ENCODE measurements at regions not wholly inside any gene's neighbourhood (a gene's known extent, or its start where the extent isn't known, plus 50 kb on each side); places are given as distances from the start of the nearest gene placed in this dataset.
A peak's percentile ranks its signal among the peaks of the same experiment; 100 is the strongest.

DNA sequence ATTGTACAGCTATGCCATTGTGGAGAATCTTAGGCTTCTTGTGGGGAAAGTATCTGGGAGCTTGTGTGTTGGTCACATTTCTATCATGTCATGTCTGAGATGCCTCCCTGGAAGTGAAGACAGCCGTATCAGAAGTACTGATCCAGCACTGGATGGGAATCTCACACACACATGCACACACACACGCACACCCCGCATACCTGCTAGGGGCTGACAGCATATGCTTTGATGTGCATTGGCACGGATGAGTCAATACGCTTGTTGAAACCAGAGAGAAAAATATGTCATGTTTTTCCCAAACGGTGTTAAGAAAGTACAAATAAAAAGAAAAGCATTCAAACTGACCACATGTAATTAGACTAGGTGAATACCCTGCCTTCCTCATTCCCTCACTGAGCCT, 260.8 kb downstream of the KTN1 start:
- TF ChIP-seq, protein P1, sequence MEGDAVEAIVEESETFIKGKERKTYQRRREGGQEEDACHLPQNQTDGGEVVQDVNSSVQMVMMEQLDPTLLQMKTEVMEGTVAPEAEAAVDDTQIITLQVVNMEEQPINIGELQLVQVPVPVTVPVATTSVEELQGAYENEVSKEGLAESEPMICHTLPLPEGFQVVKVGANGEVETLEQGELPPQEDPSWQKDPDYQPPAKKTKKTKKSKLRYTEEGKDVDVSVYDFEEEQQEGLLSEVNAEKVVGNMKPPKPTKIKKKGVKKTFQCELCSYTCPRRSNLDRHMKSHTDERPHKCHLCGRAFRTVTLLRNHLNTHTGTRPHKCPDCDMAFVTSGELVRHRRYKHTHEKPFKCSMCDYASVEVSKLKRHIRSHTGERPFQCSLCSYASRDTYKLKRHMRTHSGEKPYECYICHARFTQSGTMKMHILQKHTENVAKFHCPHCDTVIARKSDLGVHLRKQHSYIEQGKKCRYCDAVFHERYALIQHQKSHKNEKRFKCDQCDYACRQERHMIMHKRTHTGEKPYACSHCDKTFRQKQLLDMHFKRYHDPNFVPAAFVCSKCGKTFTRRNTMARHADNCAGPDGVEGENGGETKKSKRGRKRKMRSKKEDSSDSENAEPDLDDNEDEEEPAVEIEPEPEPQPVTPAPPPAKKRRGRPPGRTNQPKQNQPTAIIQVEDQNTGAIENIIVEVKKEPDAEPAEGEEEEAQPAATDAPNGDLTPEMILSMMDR (IDR thresholded peaks at IDR 0.05; ENCODE audit: low read depth, low read length, missing control alignments) = no peak

DNA sequence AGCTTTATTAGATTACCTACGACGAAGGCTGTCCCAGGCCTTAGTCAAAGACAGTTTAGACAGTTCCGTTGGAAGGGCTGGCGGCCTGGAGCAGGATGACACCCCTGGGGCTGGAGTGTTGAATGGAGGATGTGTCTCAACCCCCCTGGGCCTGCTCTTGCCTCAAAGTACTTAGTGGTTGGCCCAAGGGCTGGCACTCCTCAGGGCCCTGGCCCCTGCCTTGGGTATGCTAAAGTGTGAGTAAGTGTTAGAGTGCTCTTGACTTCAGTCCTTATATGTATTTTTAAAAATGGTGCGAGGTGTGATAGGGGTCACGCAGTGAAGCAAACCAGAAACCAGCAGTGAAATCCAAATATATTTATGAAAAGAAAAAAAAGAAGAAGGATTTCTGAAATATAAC, 261.6 kb downstream of the KTN1 start:
- TF ChIP-seq, protein P1 (IDR thresholded peaks at IDR 0.05; ENCODE audit: low read depth, low read length, missing control alignments) = no peak
- no peak for DNase-seq (ENCODE audit: extremely low read depth, low read depth)
- H3K4me3 ChIP-seq (replicated peaks; ENCODE audit: low read depth, low read length) = no peak overlapping the region

More for the DNA sequence above, 260.8 kb downstream of the KTN1 start:
- DNase-seq (ENCODE audit: extremely low read depth, low read depth) = no peak
- no peak overlapping the region for H3K4me3 ChIP-seq (replicated peaks; ENCODE audit: low read depth, low read length)

DNA sequence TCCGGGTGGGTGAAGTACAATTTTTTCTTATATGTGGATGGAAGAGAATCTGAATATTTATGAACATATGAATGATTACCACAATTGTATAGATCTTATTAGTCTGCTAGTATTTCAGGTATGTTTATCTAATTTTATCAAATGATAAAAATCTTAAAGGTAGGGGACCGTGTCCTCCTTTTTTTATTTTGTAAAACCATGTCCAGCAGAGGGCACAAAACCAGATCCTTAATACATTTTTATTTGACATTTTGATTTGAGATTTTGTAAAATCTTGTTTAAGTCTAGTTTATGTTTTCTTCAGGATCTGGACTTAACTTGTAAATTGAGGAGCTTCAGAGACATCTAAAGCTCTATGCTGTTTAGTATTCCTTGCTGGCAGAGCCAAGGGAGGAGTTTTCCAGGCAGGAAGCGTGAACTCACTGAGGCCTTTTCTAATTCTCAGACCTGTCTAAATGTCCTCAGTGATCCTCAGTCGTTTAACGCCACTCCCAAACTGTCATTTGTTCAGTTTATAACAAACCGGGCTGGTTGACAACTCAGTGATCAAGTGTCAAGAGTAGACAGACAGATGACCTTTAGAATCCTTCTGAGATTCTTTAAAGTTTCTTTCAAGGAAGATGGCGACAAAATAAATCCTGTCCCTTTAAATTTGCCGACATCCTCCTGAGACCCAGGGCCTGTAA, 263.9 kb downstream of the KTN1 start:
- no peak overlapping the region for H3K4me3 ChIP-seq (replicated peaks; ENCODE audit: low read depth, low read length)
- DNase-seq (ENCODE audit: extremely low read depth, low read depth) = no peak
- TF ChIP-seq, protein P1 (IDR thresholded peaks at IDR 0.05; ENCODE audit: low read depth, low read length, missing control alignments) = no peak

DNA sequence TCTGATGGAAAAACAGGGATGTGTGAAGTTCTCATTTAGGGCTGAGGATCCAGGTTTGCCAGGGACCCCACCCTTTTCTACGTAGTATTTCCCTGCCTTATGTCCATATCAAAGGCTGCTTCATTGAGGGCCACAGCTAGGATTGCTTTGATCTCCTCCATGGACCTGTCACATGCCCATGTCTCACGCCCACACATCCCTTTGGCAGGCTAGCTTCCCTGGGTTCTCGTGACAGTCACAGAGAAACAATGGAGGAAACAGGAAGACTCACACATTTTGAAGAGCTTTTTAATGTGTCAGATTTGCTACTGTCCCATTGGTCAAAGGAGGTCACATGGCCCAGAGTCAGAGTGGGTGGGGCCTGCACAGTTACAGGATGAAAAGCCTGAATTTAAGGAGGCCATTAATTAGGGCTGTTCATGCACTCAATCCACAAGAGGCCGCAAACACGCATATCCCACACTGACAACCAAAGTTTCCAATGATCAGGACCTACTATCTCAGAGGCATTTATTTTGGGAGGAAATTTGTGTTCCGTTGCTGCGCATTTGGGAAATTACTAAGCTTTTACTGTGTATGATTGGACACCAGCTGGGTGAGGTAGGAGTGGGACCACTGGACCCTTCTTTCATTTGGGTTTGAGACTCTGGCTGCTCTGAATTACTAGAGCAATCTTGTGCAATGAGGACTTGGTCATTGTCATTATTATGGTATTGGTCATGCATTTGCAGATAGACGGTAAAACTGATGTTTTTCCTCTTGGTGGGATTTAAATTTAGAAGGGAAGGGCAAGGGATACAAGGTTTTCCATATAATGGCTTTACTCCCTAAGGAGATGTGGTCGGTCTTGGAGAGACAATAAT, 266.2 kb downstream of the KTN1 start:
- TF ChIP-seq, protein P1 (IDR thresholded peaks at IDR 0.05; ENCODE audit: low read depth, low read length, missing control alignments) = no peak

DNA sequence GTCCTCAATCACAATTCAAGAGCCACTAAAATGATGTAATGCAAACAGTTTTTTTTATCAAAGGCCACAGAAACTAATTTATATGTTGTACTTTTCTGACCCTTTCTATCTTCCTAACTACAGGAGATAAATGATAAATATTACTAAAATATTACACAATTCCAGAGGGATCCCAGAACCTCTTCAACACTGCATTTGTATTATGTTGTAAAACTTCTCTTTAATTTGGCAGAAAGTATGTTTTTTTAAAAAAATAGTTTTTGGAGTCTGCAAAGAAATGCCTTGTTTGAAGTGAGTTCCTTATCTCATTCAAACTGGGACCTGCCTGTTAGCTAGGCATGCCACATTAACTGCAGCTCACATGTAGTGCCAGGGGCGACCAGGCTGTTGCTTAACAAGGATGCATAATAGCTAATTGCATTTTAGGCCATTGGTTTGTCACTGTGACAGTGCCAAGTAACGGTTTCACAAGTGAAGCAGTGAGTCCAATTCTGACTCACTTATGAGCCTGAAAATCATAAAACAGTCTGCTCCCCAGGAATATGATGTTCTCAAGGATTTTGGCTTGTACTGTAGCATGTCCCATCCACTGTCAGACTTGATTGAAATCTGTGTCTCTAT, 266.9 kb downstream of the KTN1 start:
- TF ChIP-seq, protein P1 (IDR thresholded peaks at IDR 0.05; ENCODE audit: low read depth, low read length, missing control alignments) = no peak
- no peak for DNase-seq (ENCODE audit: extremely low read depth, low read depth)
- H3K4me3 ChIP-seq (replicated peaks; ENCODE audit: low read depth, low read length) = no peak overlapping the region

More for the DNA sequence above, 266.2 kb downstream of the KTN1 start:
- H3K4me3 ChIP-seq (replicated peaks; ENCODE audit: low read depth, low read length) = no peak overlapping the region
- no peak for DNase-seq (ENCODE audit: extremely low read depth, low read depth)

DNA sequence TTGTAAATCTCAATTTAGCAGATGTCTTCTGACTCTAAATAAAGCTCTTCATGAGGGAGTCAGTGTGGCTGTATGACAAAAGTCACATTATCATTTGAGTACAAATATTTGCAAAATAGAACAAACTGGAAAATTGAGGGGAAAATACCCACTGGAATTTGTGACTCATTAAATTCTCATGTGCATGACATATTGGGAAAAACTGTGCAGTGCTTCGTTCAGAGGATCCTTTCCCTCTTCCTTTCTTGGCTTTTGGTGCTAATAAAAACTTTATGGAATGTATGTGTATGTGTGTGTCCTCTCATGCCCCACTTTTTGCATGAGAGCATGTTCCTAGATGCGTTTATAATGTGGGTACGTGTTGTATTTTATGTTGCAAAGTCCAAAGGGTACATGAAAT, 267.8 kb downstream of the KTN1 start:
- TF ChIP-seq, protein P1 (IDR thresholded peaks at IDR 0.05; ENCODE audit: low read depth, low read length, missing control alignments) = no peak
- no peak overlapping the region for H3K4me3 ChIP-seq (replicated peaks; ENCODE audit: low read depth, low read length)
- DNase-seq (ENCODE audit: extremely low read depth, low read depth) = peak; percentile 24

Measured in HFF-Myc (cell line).